ENCODE measurements at regions not wholly inside any gene's neighbourhood (a gene's known extent, or its start where the extent isn't known, plus 50 kb on each side); places are given as distances from the start of the nearest gene placed in this dataset.

DNA sequence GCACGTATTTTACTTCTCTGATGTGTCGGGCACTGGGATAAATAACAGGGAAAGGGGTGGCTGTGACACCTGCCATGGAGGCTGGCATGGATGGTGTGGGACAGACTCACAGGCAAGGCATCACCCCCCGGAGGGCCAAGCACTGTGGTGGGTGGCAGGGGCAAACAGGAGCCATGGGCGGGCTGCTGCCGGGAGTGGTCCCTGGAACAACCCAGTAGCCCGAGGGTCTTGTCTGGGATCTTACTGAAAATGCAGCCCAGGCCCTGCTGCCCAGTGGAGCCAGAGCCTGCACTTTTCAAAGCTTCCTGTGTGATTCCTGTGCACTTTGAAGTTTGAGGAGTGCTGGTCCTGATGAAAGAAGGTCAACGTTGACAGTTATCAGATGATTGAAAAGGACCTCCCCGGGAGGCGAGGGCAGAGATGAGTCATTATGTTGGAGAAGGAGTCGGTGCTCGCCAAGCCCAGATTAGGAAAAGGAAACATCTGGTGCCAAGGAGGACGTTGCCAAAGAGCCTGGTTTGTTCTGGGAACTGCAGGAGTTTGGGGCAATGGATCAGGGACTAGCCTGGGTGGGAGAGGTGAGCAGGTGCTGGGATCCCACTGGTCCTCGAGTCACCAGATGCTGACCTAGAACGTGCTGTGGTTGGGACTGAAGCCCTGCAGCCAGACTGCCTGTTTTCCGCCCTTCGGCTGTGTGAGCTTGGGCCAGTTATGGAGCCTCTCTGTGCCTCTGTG, 130.0 kb upstream of the GGTLC1 start:
- intact Hi-C loops (cut with DNase I) = no loop called here
- no peak for DNase-seq

DNA sequence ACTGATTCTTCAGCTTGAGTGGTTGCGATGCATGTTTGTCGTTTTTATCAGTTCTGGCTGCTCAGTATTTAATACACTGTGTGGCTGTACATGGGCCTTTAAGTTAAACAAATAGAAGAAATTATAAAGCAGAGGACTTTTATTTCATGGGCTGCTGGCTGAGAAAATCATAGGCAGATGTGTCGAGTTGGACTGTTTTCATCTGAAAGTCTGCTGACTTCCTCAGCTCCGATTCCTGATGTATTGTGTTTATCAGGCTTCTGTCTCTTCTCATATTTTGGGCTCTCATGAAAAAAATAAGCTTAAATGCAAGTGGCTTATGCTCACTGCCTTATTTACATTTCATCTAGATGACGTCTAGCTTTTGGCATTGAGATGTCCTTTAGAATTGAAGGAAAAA, 129.5 kb upstream of the GGTLC1 start:
- DNase-seq = no peak
- intact Hi-C loops (cut with DNase I) = no loop called here

GRCh38 chr20:24117383-24117782, 128.8 kb upstream of the GGTLC1 start:
- DNase-seq = no peak
- intact Hi-C loops (cut with DNase I) = no loop called here

- DNase-seq = no peak
- intact Hi-C loops (cut with DNase I) = no loop called here
Observed at GRCh38 chr20:24116611-24117010, 128.0 kb upstream of the GGTLC1 start.

DNA sequence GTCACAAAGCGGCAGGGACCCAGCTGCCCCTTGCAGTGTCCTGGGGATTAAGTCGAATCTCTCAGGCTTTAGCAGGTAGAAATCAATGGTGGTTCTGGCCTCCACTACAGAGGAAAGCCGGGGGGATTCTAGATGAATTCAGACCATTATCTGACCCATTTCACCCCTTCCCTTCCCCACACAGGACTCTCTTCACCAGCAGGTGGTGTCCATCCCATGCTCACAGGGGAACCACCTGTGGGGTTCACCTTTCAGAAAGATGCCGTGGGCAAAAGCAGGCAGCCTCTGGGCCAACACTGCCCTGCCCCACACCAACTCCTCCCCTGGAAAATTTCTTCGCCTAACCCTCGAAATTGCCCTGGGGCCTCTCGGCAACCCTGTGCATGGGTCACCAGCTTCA, 123.8 kb upstream of the GGTLC1 start:
- DNase-seq = no peak
- intact Hi-C loops (cut with DNase I) = no loop called here

GRCh38 chr20:24111858-24112257, 123.3 kb upstream of the GGTLC1 start:
- intact Hi-C loops (cut with DNase I) = no loop called here

GRCh38 chr20:24109537-24109936, 121.0 kb upstream of the GGTLC1 start:
- intact Hi-C loops (cut with DNase I) = no loop called here
- DNase-seq = no peak

More at GRCh38 chr20:24111858-24112257, 123.3 kb upstream of the GGTLC1 start:
- DNase-seq = no peak

GRCh38 chr20:24109008-24109407, 120.4 kb upstream of the GGTLC1 start:
- no peak for DNase-seq
- intact Hi-C loops (cut with DNase I) = no loop called here

DNA sequence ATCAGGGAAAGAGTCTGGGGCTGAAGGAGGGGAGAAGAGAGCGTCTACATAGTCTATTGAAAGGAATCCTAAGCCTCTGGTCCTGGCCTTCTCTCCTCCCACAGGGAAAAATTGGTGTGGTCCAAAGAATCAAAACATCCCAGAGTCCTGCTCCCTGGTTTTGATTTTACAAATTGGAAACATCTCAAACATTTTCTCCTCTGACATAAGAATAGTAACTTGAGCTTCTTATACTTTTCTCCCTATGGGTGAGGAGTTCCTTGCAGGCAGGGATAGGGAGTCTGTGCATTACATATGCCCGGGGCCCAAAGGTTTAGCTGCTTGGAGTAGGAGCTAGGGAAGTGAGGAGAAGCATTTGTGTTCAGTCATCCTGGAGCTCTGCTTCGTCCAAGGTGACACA, 120.0 kb upstream of the GGTLC1 start:
- DNase-seq = no peak

GRCh38 chr20:24106801-24107445, 118.3 kb upstream of the GGTLC1 start:
- DNase-seq = no peak
- intact Hi-C loops (cut with DNase I) = no loop called here

More for the DNA sequence above, 120.0 kb upstream of the GGTLC1 start:
- intact Hi-C loops (cut with DNase I) = no loop called here

- intact Hi-C loops (cut with DNase I) = no loop called here
Observed at GRCh38 chr20:24106150-24106800, 117.7 kb upstream of the GGTLC1 start.

GRCh38 chr20:24102749-24103333, 114.3 kb upstream of the GGTLC1 start:
- no peak for DNase-seq
- intact Hi-C loops (cut with DNase I) = no loop called here

More at GRCh38 chr20:24106150-24106800, 117.7 kb upstream of the GGTLC1 start:
- no peak for DNase-seq

DNA sequence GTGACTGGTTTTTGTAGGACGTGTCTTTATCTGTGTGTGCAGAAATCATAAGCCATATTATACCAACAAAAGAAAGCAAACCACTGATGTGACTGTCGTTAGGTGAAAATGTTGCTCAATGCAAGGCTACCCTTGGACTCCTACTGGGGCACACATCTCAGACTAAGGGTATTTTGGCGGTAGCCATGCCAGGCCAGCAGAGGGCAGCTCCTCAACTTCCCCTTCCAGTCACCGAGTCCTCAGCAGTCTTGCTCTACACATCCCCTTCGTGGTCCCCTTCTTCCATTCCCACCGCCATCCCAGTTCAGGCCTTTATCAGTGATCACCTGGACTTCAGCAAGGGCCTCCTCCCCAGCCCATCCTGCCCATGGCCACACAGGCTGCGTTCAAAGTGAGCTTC, 113.7 kb upstream of the GGTLC1 start:
- DNase-seq = no peak
- intact Hi-C loops (cut with DNase I) = no loop called here

GRCh38 chr20:24100370-24101011, 111.9 kb upstream of the GGTLC1 start:
- peak in 3 of 10 donors; percentile 13 to 30 (median 28) for DNase-seq
- intact Hi-C loops (cut with DNase I) = no loop called here

GRCh38 chr20:24098886-24099285, 110.3 kb upstream of the GGTLC1 start:
- DNase-seq = peak in 2 of 10 donors; percentile 20 to 29
- intact Hi-C loops (cut with DNase I) = no loop called here

DNA sequence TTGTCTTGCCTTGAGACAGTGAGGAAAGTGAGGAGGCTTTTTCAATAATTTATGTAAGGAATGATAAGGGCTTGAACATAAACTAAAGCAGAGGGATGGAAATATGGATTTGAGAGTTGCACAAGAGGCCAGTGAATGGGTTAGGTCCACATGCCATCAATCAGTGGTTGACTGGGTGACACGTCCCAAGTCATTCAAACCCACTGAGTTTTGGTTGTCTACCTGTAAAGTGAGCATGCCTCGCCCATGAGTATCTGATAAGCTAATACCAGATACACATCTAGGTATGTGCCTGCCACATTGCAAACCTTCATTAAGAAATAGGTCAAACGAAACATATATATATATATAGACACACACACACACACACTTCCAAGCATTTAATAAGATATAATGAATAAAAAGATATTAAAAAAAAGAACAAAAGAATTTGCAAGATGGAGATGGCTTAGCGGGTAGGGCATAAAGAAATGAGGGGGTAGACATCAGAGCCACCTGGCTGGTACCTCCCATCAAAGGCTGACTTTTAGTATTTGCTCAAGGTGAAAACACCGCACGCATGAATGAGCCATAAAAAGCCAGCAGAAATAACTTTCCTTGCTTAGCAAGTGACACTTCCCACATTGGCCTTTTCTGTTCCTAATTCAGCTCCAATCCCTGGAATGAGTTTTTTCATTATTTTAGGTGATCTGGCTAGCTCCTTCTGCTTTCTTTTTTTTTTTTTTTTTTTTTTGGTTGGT, 109.1 kb upstream of the GGTLC1 start:
- intact Hi-C loops (cut with DNase I) = no loop called here
- no peak for DNase-seq

DNA sequence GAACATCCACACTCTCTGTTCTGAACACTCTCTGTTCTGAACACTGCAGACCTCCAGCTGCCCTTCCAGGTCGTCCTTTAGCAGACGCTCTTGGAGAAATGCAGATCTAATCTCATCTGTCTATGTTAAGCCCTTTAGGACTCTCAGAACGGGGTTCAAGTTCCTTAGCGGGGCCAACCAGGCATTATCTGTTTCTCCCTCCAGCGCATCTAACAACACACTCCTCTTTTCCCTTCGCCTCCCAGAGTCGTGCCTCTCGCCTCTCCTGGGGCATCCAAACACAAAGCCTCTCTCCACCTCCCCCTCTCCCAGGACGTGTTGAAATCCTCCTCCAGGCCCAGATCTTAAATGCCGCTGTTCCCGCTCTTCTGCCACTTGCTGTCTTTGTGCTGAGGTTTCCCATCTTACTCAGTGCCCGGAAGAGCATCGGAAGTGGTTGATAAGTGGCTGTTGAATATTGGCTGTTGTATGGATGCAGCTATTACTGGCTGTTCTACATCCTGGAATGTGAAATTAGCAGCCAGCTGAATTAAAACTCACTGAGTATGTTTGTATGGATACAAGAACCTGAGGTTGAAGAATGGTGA, 108.4 kb upstream of the GGTLC1 start:
- intact Hi-C loops (cut with DNase I) = no loop called here
- no peak for DNase-seq

DNA sequence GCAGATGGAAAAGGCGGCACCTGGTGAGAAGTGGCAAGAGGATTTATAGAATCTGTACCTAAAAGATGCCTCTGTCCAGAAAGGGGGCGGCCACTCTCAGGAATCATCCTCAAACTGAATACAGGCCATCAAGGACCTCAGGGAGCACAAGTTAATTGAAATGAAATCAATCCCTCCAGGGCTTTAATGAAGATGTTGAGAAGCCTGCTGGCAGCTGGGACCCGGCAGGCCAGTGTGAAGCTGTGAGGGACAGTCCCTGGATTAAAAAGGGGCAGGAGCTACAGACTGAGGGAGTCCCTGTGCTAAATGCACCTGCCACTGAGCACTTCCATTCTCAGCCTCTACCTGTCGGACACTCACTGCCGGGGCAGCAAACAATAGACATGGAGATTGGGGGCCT, 107.7 kb upstream of the GGTLC1 start:
- DNase-seq = peak in 1 of 10 donors; percentile 42
- intact Hi-C loops (cut with DNase I) = no loop called here

GRCh38 chr20:24095756-24096155, 107.2 kb upstream of the GGTLC1 start:
- no peak for DNase-seq
- intact Hi-C loops (cut with DNase I) = no loop called here

DNA sequence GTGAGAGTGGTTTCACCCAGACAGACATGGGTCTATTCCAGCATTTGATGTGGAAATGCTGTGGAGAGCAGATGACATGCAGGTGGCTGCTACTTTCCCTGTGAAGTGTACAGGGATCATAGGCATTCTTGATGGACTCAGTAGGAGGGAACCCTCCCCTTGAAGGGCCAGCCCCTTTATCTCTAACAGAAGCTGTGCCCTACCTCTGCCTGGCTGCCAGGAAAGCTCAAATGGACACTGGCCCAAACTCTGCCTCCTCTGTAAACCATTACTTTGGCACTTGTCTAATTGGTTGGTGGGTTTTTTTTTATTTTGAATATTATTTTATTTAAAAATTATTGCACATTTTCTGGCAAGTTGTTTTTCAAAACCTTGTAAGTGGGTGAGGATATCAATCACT, 106.7 kb upstream of the GGTLC1 start:
- peak in 1 of 10 donors; percentile 35 for DNase-seq
- intact Hi-C loops (cut with DNase I) = no loop called here
